ENCODE measurements at regions not wholly inside any gene's neighbourhood (a gene's known extent, or its start where the extent isn't known, plus 50 kb on each side); places are given as distances from the start of the nearest gene placed in this dataset.

GRCh38 chr18:79608999-79609461, 70.6 kb upstream of the CTDP1 start:
- TF ChIP-seq TAF1 (IDR thresholded peaks at IDR 0.05; ENCODE audit: low read depth), result no peak
- no peak for TF ChIP-seq RAD21 (IDR thresholded peaks at IDR 0.05; ENCODE audit: low read depth)
- no peak for TF ChIP-seq REST (IDR thresholded peaks at IDR 0.05; ENCODE audit: low read depth)
- TF ChIP-seq YY1 (IDR thresholded peaks at IDR 0.05; ENCODE audit: low read depth), result no peak
- no peak for TF ChIP-seq FOXM1 (IDR thresholded peaks at IDR 0.05; ENCODE audit: borderline replicate concordance, low read depth)
- TF ChIP-seq EP300 (IDR thresholded peaks at IDR 0.05; ENCODE audit: borderline replicate concordance), result no peak
- TF ChIP-seq NFIC (IDR thresholded peaks at IDR 0.05), result no peak
- no peak for TF ChIP-seq CREB1 (IDR thresholded peaks at IDR 0.05; ENCODE audit: low read depth)
- no peak for TF ChIP-seq ZBTB7A (IDR thresholded peaks at IDR 0.05; ENCODE audit: low read depth)

All from Ishikawa (cell line).